GM04504 (cell line): ENCODE measurements at regions not wholly inside any gene's neighbourhood (a gene's known extent, or its start where the extent isn't known, plus 50 kb on each side); places are given as distances from the start of the nearest gene placed in this dataset.

Experiments
- DNase-seq: peaks from one replicate; pipeline ENCODE4 v3.0.0-alpha.2; 2012; ENCODE audit warnings: low read depth

DNA sequence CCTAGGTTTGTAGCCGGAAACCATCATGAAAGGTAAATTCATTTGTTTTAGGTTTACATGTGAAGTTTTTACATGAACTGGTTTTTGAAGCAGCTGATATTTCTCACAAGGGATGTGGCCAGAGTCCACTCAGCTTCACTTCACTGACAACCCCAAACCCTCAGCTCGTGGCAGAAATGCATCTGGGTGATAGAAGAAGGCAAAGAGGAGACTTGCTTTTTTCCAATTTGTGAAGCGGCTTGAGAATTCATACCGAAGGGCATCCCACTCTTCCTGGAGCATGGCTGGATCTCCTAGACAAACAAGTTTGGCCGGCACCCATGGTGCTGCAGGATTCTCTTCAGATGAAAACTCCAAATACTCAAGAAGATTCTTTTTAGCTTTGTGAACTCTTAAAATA is 392.8 kb upstream of the CNR1 start:
- DNase-seq = no peak

DNA sequence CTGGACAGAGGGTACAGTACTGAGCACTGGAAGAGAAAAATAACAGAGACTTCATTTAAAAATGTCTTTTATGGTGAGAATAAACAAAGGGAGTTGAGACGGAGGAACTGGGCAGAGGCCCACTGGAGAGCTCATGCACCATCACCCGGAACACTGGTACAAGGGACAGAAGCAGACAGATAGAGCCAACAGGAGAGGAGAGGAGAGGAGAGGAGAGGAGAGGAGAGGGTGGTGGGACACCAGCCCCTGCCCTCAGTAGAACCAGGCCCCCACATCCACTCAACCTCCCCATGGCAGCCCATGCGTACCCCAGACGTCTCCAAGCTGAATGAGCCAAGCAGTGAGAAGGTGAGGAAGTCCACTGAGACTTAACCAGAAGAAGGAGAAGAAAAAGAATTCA is 390.5 kb upstream of the CNR1 start:
- DNase-seq = no peak

DNA sequence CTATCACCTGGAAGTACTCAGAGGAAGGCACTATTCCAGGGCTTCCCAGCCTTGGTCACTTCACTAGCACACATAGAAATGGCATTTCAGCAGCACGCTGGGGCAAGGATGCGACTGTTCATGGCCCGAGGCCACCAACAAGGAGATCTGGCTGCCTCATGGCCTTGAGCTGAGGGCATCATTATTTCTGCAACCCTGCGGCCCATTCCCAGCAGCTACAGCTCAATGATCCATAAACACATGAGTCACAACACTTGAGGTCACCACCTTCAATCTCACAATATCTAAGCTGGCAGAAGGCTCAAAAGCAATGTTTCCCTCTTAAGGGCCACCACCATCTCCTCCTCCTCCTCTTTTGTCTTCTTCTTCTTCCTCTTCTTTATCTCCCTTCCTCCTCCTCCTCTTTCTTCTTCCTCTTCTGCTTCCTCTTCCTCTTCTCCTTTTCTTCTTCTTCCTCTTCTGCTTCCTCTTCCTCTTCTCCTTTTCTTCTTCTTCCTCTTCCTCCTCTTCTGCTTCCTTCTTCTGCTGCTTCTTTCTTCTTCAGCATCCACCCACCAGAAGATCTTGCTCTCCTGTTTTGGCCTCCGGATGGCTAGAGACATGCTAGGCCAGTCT is 382.9 kb upstream of the CNR1 start:
- no peak for DNase-seq

DNA sequence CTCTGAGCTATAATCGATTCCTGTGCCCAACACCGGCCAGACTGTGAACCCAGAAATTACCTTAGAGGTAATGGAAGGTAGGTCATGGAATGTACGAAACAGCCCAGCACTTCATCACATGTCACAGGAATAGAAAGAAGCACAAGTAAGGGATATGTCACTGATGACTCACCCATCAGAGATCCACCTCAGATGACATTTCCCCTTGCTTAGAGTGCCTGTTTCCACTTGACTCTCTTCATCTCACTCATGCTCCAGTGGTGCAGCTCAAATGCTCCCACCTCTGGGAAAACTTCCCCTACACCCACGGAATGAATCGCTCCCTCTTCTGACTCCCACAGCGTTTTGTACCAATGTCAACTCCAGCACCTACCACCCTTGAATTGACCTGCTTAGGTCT is 381.6 kb upstream of the CNR1 start:
- DNase-seq = no peak

DNA sequence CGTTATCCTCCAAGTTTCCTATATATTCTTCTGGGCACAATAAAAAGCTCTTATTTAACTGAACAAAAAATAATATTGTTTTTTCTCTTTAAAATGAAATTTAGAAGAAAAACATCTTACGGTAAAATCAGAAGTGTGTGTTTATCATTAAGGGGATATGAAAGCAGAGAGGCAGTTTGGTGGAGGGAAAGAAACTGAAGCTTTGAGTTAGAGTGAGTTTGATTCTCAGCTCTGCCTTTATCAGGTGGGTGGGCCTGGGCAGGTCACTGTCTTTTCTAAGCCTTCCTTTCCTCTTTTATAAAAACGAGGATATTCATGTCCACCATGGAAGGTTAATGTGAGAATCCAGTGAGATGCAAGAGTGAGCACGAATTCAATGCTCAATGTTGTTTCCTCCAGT is 379.8 kb upstream of the CNR1 start:
- DNase-seq = no peak

DNA sequence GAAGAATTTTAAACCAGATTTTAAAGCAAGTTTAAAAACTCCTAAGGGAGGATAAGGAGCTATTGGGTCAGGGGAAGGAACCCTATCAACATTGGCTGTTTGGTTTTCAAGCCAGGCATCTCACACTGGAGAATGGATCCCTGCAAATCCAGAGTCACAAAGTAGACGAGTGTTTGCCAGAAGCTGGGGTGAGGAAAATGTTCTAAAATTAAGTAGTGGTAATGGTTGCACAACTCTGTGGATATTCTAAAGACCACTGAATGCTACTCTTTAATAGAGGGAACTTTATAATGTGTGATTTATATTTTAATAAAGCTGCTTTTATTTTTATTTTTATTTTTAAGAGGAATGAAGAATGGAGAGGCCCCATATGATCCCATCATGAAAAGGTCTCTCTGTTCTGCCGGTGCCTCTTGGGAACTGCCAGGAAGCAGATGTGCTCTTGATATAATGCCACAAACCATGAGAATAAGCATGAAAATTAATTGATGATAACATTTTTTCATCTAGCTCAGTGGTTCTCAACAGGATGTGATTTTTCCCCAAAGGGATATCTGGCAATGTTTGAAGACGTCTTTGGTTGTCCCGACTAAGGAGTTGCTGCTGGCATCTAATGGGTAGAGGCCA is 379.0 kb upstream of the CNR1 start:
- DNase-seq = no peak

DNA sequence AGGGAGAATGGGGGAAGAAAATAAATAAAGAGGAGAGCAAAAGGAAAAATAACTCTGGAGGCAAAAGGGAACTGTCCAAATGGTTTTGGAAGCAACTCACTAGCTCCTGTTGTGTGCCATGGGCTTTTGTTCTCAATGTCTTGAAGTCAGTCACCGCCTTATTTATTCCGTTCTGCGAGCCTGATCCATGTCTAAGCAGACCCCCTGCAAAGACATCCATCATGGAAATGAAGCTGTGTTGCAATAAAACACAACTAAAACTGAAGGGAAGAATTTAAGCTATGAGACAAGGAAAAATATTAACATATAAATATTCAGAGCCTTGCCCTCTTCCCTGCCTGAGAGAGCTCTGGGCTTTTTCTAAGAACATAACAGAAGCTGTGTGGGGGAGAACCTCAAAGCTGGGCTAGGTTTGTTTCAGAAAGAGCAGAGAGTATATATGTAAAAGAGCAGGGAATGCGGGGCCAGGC is 373.2 kb upstream of the CNR1 start:
- no peak for DNase-seq

DNA sequence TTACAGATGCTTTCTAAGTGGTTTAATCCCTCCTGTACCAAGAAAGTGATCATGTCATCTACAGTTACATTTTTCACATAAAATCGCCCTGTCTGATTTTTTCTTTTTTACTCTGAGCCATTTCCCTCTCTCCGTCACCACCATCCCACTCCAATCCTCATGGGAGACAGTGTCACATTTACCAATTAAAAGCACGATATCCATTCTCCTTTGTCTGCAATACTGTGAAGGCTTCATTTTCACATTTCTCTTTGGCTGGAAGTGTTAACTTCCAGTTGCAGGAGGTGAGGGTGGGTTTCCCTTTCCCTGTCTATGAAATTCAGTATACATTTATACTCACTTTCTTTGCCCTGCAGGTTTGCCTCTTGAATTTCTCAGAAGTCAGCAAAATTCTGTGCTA is 372.7 kb upstream of the CNR1 start:
- DNase-seq = no peak

DNA sequence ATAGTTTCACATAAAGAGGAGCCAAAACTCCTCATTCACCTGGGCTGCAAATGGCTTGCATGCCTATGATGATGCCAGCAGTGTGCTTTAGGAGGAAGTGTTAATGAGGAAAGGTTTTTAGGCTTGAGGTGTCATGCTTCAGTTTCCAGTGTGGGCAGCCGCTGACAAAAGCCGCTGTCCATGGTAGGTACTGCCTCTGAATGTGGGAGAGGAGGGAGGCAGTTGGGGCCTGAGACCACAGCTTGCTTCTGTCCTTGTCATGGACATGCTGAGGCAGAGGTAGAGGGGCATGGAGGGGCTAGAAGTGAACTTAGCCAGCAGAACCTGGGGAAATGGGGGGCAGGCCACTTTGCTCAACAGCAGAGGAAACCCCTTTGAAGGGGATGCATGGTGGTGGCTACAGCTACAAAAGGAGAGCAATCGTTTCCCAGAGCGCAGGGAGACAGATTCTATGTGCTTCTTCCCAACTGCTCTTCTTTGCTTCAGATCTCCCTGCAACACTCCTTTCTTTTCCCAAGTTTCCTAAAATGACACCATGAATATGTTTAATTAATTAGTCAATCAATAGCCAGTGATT is 372.1 kb upstream of the CNR1 start:
- peak; percentile 4 for DNase-seq

DNA sequence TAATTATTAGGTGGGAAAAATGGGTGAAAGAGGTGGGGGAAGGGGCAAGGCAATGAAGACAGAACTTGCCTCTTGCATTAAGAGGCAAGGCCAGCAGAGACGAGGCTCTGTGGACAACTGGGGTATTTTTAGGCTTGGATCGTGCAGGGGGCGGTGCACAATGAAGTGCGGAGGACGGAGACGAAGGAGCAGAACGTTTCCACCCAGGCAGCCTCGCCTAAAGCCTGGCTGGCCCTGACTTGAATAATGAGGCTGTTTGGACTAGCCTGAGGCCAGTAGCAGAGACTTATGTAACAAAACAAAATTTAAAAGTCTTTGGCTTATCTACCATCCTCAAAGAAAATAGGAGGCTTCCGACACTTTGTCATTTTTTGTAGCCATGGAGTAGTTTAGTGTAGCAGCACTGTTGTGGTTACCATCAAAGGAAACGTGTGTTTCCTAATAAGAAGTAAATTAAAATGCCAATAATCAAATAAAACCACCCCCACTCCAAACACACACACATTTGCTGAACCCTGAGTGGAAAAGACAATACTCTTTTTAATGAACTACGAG is 370.0 kb upstream of the CNR1 start:
- no peak for DNase-seq

DNA sequence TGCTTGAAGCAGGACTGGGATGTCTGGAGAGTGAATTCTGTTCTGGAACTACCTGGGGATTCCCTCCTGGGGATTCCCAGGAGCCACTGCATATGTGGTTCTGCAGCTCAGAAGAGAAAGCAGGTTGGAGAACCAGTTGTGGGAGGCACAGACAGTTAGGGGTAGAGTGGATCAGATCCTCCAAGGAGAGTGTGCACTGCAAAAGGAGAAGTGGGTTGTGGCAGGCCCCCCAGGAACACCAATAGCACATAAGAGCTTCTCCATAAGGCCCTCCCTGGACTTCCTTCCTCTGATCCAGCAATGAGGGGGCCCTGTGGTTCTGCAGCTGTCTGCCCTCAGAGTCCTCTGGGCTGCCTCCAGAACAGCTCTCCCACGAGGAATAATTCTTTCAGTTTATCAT is 369.2 kb upstream of the CNR1 start:
- no peak for DNase-seq

DNA sequence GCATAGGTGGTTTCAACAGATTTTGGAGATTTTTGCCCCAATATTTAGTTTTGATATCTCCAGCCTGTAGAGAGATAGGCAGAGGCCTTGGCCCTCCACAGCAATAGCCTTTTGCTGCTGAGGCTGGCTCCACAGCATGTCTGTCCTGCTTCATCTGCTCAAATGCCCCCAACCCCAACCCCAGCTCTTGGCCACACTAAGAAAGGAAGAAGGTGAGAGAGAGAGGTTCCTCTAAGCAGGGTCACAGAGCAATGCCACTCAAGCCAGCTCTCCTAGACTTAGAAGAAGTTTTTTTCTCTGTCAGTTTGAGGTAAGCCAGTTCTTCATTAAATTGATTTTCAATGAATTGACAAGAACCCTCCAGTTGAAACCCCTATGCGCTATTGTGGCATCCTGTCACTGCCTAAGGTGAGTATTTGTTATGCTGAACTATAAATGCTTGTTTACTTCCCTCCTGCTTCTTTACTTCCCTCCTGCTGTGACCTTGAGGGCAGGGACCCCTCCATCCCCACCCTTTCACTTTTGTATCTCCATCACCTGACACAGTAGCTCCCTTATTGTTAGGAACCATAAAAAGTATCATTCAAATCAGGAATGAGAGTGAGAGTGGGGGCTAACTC is 366.2 kb upstream of the CNR1 start:
- DNase-seq = no peak

DNA sequence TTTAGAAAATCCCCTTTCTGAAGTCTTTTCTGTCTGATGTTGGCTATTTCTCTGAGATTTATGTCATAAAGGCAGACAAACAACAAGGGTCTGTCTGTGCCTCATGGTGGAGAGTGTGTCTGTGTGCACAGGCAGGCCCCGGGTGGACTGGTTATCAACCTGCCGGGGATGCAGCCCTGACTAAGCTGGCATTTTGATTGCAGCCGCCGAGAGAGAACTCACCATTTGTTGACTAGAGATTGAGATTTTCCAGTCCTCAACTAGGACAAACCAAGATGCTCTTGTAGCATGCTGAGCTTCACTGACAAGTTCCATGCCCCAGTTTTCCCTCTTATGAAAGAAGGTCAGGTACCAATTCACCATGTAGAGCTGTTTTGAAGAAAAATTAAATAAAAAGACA is 363.6 kb upstream of the CNR1 start:
- DNase-seq = no peak

DNA sequence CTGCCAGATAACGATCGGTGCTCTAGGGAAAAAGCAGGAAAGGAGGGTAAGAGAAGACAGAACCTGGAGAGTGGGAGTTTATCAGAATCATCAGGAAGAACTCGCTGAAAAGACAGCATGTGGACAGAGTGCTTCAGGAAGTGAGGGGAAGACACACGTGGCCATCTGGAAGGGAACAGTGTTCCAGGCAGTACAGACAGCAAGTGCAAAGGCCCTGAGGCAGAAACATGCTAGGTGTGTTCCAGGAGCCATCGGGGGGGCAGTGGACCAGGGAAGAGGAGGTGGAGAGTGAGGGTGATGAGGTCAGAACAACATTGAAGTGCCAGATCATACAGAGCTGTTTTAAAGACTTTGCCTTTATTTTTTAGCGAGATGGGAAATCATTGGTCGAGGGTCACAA is 354.3 kb upstream of the CNR1 start:
- DNase-seq = no peak

DNA sequence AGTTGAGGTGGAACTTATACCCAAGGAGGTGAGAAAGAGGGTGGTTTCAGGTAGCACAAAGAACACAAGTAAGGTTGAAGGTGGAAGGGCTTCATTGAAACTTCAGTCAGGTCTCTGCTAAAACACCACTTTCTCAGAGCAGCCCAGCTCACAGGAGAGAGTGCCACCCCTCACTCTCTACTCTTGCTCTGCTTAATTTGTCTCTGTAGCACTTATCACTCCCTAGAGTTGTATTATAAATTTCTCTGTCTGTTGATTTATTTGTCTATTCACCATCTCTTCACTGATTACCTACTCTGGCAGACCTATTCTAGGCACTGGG is 353.8 kb upstream of the CNR1 start:
- DNase-seq = no peak

DNA sequence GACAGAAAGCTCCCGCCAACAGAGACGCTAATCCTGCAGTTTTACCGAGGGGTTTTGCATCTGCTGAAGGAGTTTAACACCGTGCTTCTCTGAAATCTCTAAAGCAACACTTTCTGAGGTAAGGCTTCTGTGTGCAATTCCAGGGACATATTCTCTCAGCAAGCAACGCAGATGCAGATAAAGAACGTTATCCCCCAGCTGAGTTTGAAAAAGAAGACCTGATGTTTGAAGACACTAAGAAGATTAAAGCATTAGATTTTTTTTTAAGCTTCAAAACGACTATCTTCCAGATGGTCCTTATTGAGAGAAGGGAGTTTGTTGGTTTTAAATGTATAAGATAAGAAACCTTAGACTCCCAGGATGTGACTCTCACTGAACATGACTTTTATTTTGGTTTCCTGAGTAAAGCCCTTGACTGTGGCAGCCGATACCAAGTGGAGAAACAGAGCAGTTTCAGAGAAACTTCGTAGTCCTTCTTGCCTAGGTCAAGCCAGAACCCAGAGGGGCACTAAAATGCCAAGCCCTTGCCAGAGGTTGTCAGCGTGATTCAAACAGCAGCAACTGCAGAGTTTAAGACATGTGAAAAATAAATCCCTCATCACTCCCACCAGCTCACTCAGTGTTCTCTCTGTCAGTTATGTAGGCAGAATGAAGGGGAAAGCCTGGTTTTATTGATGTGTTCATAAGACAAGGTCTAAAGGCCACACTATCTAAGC is 353.3 kb upstream of the CNR1 start:
- no peak for DNase-seq

DNA sequence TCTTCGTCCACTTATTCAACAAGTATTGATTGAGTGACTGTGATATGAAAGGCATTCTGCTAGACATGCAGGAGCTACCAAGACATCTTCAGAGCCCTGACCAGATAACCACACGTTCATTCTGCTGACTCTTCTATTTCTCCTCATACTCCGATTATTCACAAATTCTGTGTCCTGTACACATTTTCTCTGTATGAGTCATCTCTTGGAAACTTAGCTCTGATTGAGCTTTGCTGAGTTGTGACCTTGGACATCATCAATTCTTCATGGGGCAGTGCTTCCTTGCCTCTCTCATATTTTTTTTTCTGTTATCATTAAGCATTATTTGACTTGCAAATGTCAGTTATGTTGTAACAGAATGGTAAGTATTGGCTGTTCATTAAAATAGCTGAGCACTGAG is 351.6 kb upstream of the CNR1 start:
- DNase-seq = no peak

DNA sequence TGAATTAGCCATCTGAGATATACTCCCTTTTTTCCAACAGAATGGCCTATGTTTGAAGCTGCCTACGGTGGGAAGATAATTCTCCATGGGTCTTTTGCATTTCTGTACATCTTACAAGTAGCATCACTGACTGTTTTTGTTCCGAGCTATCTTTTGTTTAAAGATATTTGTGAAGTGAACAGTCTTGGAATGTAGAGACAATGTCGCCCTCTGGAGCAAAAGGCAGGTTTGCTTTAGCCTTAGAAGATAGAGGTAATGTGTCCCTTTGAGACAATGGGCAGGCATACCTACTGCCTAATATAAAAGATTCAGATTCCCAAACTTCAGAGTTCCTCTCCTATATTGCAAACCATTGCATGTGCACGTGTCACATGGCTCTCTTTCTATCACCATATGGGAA is 347.8 kb upstream of the CNR1 start:
- DNase-seq = no peak

DNA sequence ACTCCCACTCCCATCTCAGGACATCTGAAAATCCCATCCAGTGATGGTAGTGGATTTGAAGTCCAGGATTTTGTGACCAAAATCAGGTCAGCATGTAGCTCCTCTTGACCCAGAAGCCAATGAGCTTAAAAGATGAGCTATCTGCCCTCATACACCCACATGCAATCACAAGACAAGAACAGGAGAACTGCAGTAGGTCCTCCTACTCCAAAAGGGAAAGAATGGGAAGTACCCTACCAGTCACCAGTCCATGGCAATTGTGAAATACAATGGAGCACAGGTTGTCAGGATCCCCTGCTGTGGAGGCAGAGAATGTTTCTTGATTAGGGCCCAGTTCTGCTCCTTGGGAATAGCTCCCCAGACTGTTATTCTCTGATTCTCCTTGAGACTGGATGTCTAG is 347.3 kb upstream of the CNR1 start:
- no peak for DNase-seq

DNA sequence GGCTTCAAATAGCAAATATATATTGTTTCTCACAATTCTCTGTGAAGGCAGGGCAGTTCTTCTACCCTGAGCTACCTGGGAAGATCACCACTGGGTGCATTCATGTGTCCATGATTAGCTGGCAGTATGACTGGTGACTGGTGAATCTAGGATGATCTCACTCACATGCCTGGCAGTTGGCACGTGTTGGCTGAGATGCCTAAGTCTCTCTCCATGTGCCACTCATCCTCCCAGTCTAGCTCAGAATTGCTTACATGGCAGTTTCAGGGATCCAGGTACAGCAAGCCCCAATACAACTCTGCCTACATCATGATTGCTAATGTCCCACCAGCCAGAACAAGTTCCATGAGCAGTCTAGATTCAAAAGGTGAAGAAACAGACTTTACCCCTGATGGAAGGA is 346.8 kb upstream of the CNR1 start:
- no peak for DNase-seq

DNA sequence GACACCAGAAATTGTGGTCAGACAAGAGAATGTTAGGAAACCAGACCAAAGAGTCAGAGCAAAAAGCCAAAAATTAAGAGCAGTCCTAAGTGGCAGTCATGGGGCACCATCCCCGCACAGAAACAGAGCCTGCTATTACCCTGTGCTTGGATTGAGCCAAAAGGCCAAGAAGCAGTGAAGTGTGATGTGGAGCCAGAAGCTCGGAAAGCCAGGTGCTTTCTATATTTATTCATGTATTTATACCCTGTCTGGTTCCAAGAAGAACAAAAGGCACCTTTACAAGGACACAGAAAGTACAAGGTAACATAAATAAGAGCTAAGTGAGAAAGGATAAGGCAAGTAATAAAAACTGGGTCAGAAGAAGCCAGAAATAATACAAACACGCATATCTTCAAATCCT is 336.2 kb upstream of the CNR1 start:
- no peak for DNase-seq

DNA sequence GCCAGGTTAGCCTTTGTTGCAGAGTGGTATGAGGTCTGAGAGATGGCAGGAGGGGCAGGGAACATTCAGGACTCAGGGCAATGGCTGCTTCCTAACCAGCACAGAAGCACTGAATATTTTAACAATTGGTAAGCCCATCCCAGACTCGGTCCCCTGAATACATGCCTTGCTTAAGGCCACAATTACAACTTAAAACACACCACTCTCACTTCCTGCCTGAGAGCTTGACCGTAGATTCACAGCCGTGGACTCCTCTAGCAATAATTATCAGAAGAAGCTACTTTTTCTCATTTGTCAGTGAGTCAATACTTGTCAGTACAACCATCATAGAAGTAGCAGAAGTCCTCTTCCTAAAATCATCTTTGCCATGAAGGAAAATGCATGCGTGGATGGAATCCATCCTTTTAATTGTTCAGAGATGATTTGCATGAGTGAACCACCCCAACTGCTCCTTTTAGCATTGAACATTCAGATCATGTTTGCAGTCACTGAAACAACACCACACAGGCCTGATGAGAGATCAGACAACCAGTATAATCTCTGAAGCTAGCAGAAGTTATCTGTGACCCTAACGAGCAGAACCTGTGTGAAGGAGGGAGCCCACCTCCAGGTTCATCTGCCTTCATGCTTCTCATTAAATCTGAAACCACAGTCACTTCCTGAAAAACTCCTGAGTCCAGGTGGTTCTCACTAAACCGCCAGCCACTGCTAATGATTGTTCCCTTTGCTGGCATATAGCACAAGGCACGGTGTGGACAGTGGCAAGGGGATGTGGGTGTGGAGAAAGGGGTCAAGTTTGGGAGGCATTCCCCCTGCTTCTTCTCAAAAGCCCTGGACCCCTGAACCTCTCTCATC is 333.9 kb upstream of the CNR1 start:
- no peak for DNase-seq
